ENCODE measurements at regions not wholly inside any gene's neighbourhood (a gene's known extent, or its start where the extent isn't known, plus 50 kb on each side); places are given as distances from the start of the nearest gene placed in this dataset.
"Not testable (repeated sequence)": the region's sequence is repeated elsewhere in the genome, so short reads cannot be mapped to it uniquely, and the experiment has no call there.

DNA sequence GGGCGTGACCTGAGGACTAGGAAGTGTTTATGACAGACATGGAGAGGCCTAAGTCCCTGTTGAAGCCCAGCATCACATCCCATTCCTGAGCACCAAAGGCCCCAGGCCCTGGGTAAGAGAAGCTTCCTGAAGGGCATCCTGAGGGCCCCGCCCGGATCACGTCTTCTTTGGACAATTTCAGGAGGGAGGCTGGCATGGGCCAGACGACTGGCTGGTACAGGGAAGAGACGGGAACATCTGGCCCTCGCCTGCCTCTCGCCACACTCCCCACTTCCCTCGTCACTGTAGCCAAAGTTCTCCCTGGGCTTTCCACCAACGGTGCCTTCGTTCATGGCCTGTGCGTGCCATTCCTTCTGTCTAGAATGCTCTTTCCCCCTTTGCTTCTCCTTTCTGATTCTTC, 128.1 kb downstream of the LRRC37A3 start:
- CTCF ChIA-PET; H3K27ac Mint-ChIP-seq; DNase-seq; H3K9me3 Mint-ChIP-seq; H3K27me3 Mint-ChIP-seq (ENCODE audit: low read depth); intact Hi-C loops (cut with micrococcal nuclease); H3K4me3 Mint-ChIP-seq; H3K4me1 Mint-ChIP-seq (ENCODE audit: low read depth); H3K36me3 Mint-ChIP-seq (ENCODE audit: low read depth): not testable (repeated sequence)

DNA sequence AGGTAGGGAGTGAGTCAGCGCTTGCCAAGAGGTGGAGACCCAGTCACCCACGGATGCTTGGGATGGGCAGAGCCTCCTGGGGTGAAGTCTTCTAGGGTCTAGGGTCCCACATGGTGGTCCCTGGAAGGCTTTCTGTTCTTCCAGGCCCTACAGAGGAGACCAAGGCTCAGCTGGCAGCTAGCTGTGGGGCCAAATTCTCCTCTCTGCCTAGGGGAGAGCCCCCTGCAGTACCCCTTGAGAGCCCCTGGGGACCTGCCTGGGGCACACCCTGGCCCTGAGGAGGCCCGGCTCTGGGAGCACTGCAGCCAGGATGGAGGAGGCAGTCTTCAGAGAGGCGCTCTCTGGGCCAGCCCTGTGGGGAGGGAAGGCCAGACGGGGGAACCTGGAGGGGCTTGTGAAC, 128.6 kb upstream of the SMURF2 start:
- H3K36me3 Mint-ChIP-seq (ENCODE audit: low read depth); DNase-seq; H3K27ac Mint-ChIP-seq; H3K9me3 Mint-ChIP-seq; H3K4me1 Mint-ChIP-seq (ENCODE audit: low read depth); H3K27me3 Mint-ChIP-seq (ENCODE audit: low read depth); intact Hi-C loops (cut with micrococcal nuclease); H3K4me3 Mint-ChIP-seq; CTCF ChIA-PET: not testable (repeated sequence)

- H3K36me3 Mint-ChIP-seq (ENCODE audit: low read depth); H3K9me3 Mint-ChIP-seq; H3K4me3 Mint-ChIP-seq; H3K27me3 Mint-ChIP-seq (ENCODE audit: low read depth); DNase-seq; H3K27ac Mint-ChIP-seq; intact Hi-C loops (cut with micrococcal nuclease); CTCF ChIA-PET; H3K4me1 Mint-ChIP-seq (ENCODE audit: low read depth): not testable (repeated sequence)
Measured at GRCh38 chr17:64790193-64790592, 128.1 kb upstream of the SMURF2 start.

DNA sequence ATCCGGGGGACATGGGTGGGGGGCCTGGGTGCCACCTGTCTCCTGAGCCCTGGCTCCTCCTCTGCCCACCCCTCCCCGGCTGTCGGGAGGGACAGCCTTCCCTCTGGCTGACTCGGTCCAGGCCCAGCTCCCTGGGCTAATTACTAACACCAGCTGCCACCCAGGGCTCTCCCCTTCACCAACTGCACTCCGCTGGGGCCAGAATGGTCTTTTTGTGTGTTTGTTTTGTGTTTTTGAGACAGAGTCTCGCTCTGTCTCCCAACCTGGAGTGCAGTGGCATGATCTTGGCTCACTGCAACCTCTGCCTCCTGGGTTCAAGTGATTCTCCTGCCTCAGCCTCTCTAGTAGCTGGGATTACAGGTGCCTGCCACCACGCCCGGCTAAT, 126.9 kb upstream of the SMURF2 start:
- H3K27me3 Mint-ChIP-seq (ENCODE audit: low read depth); H3K4me3 Mint-ChIP-seq; H3K27ac Mint-ChIP-seq; H3K4me1 Mint-ChIP-seq (ENCODE audit: low read depth); intact Hi-C loops (cut with micrococcal nuclease); CTCF ChIA-PET; H3K36me3 Mint-ChIP-seq (ENCODE audit: low read depth); H3K9me3 Mint-ChIP-seq; DNase-seq: not testable (repeated sequence)

DNA sequence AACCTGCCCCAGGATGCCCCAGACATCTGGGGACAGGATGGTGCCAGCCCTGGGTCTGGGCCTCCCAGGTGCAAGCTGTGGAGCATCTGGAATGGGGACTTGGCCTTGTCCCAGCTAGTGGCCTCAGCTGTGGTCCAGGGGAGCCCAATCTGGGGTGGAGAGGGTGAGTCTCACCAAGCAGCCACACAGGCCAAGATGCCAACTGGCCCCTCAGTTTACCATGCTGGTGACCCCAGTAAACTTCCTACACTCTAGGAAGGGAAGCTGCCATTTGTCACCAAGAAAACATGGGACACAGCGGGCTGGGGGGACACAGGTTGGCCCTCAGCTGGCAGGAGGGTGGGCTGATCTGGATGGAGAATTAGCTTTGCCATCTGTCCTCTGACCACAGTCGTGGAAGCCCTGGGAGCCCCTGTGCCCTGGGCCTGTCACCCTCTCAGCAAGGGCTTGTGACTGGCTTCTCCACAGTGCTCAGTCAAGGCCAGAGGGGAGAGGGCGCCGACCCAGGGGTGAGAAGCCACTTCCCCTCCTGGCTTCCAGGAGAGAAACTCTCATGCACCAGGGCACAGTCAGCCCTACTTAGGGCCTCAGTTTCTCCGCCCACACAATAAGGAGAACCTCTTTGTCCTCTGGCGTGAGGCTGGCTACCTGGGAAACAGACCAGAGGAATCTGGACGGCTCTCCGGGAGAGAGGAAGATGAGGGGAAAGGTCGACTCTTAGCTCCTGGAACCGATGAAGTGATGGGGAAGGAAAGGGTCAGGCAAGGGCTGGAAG, 126.4 kb upstream of the SMURF2 start:
- DNase-seq = no peak
- H3K36me3 Mint-ChIP-seq (ENCODE audit: low read depth) = peaks cover 1% of the 10 kb centered on the region
- H3K4me3 Mint-ChIP-seq = no peak overlapping the region
- H3K27me3 Mint-ChIP-seq (ENCODE audit: low read depth) = no peaks in the 10 kb centered on the region
- H3K4me1 Mint-ChIP-seq (ENCODE audit: low read depth) = peaks cover 7% of the 10 kb centered on the region
- intact Hi-C loops (cut with micrococcal nuclease) = no loop called here
- CTCF ChIA-PET = no interaction called here
- no peaks in the 10 kb centered on the region for H3K9me3 Mint-ChIP-seq
- no peak overlapping the region for H3K27ac Mint-ChIP-seq

DNA sequence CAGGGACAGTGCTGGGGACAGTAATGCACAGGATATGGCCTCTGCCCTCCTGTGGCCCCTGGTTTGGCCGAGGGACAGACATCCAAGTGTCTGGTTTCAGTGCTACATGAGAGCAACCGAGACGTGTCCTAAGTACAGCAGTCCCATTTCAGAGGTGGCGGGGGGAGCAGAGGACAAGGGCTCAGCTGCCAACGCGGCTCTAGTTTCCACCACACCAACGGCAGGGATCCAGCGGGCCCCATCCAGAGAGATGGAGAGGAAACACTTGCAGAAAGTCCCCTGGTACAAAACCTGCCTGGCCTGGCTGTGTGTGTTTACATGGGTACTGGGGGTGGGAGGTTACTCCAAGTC, 125.8 kb upstream of the SMURF2 start:
- Mint-ChIP-seq H3K4me3 (no peak overlapping the region), H3K9me3 (no peaks in the 10 kb centered on the region), H3K36me3 (ENCODE audit: low read depth) (peaks cover 1% of the 10 kb centered on the region), H3K27ac (no peak overlapping the region), H3K4me1 (ENCODE audit: low read depth) (peaks cover 8% of the 10 kb centered on the region), H3K27me3 (ENCODE audit: low read depth) (no peaks in the 10 kb centered on the region)
- DNase-seq = no peak
- intact Hi-C loops (cut with micrococcal nuclease) = no loop called here
- CTCF ChIA-PET = no interaction called here

- H3K27me3 Mint-ChIP-seq (ENCODE audit: low read depth) = no peaks in the 10 kb centered on the region
- H3K36me3 Mint-ChIP-seq (ENCODE audit: low read depth) = peaks cover 1% of the 10 kb centered on the region
- CTCF ChIA-PET = interaction anchor here (0.5 kb wide), 1 partner anchor 481 kb away, joined by 3 read pairs; no protein-coding TSS in a partner anchor
- H3K9me3 Mint-ChIP-seq = no peaks in the 10 kb centered on the region
- intact Hi-C loops (cut with micrococcal nuclease) = no loop called here
- no peak overlapping the region for H3K4me3 Mint-ChIP-seq
- H3K4me1 Mint-ChIP-seq (ENCODE audit: low read depth) = peaks cover 10% of the 10 kb centered on the region
- no peak for DNase-seq
- H3K27ac Mint-ChIP-seq = no peak overlapping the region
Measured at GRCh38 chr17:64787255-64787920, 125.3 kb upstream of the SMURF2 start.

GRCh38 chr17:64786337-64786736, 124.2 kb upstream of the SMURF2 start:
- CTCF ChIA-PET = no interaction called here
- Mint-ChIP-seq H3K4me3 (no peak overlapping the region), H3K4me1 (ENCODE audit: low read depth) (peaks cover 20% of the 10 kb centered on the region), H3K36me3 (ENCODE audit: low read depth) (peaks cover 1% of the 10 kb centered on the region), H3K9me3 (no peaks in the 10 kb centered on the region), H3K27ac (no peak overlapping the region), H3K27me3 (ENCODE audit: low read depth) (no peaks in the 10 kb centered on the region)
- no peak for DNase-seq
- intact Hi-C loops (cut with micrococcal nuclease) = no loop called here

GRCh38 chr17:64785011-64785421, 122.9 kb upstream of the SMURF2 start:
- intact Hi-C loops (cut with micrococcal nuclease) = no loop called here
- H3K27ac Mint-ChIP-seq = no peak overlapping the region
- H3K36me3 Mint-ChIP-seq (ENCODE audit: low read depth) = peaks cover 1% of the 10 kb centered on the region
- no peak for DNase-seq
- peaks cover 1% of the 10 kb centered on the region for H3K27me3 Mint-ChIP-seq (ENCODE audit: low read depth)
- H3K4me1 Mint-ChIP-seq (ENCODE audit: low read depth) = peaks cover 24% of the 10 kb centered on the region
- CTCF ChIA-PET = no interaction called here
- H3K4me3 Mint-ChIP-seq = no peak overlapping the region
- H3K9me3 Mint-ChIP-seq = no peaks in the 10 kb centered on the region

- CTCF ChIA-PET = no interaction called here
- Mint-ChIP-seq H3K27ac (peak overlapping the region; percentile 50), H3K9me3 (no peaks in the 10 kb centered on the region), H3K4me1 (ENCODE audit: low read depth) (peaks cover 25% of the 10 kb centered on the region), H3K36me3 (ENCODE audit: low read depth) (peaks cover 1% of the 10 kb centered on the region), H3K4me3 (no peak overlapping the region), H3K27me3 (ENCODE audit: low read depth) (peaks cover 1% of the 10 kb centered on the region)
- DNase-seq = no peak
- intact Hi-C loops (cut with micrococcal nuclease) = loop anchor here (5.0 kb wide), 1 partner anchor 338 kb away; no protein-coding TSS in a partner anchor
Measured at GRCh38 chr17:64784353-64785010, 122.4 kb upstream of the SMURF2 start.

- CTCF ChIA-PET = no interaction called here
- Mint-ChIP-seq H3K4me1 (ENCODE audit: low read depth) (peaks cover 27% of the 10 kb centered on the region), H3K9me3 (no peaks in the 10 kb centered on the region), H3K36me3 (ENCODE audit: low read depth) (peaks cover 1% of the 10 kb centered on the region), H3K27me3 (ENCODE audit: low read depth) (peaks cover 4% of the 10 kb centered on the region), H3K4me3 (no peak overlapping the region), H3K27ac (peak overlapping the region; percentile 50)
- intact Hi-C loops (cut with micrococcal nuclease) = loop anchor here (5.0 kb wide), 1 partner anchor 339 kb away; no protein-coding TSS in a partner anchor
- DNase-seq = no peak
Measured at GRCh38 chr17:64783556-64784352, 121.6 kb upstream of the SMURF2 start.

DNA sequence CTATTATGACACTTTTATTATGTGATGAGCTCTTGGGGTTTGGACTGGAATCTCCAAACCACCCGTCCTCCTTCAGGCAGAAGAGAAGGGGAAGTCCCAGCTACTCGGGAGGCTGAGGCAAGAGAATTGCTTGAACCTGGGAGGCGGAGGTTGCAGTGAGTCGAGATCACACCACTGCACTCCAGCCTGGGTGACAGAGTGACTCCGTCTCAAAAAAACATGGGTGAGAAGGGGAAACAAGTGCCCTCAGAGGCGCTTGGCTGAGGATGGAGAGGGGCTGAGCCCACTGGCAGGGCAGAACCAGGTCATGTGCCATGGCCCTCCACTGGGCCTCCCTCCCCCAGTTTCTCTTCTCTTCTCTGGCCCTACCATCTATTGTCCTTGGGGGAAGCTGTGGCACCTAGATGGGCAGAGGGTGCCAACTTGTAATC, 120.9 kb upstream of the SMURF2 start:
- H3K27ac Mint-ChIP-seq = peak overlapping the region; percentile 24
- H3K9me3 Mint-ChIP-seq = no peaks in the 10 kb centered on the region
- DNase-seq = peak; percentile 49
- peaks cover 1% of the 10 kb centered on the region for H3K36me3 Mint-ChIP-seq (ENCODE audit: low read depth)
- CTCF ChIA-PET = no interaction called here
- H3K4me3 Mint-ChIP-seq = no peak overlapping the region
- intact Hi-C loops (cut with micrococcal nuclease) = loop anchor here (5.0 kb wide), 1 partner anchor 339 kb away; no protein-coding TSS in a partner anchor
- H3K4me1 Mint-ChIP-seq (ENCODE audit: low read depth) = peaks cover 27% of the 10 kb centered on the region
- H3K27me3 Mint-ChIP-seq (ENCODE audit: low read depth) = peaks cover 4% of the 10 kb centered on the region
